GM06990 (cell line): ENCODE measurements at regions not wholly inside any gene's neighbourhood (a gene's known extent, or its start where the extent isn't known, plus 50 kb on each side); places are given as distances from the start of the nearest gene placed in this dataset.

Experiments used
- DNase-seq: peaks from one replicate; pipeline ENCODE4 v3.0.0-alpha.2; 2011; ENCODE audit not compliant: insufficient read length; ENCODE audit errors: extremely low read depth
- H3K27me3 ChIP-seq: replicated peaks from 2 replicates; pipeline ENCODE4 v1.6.0; 2011; ENCODE audit warnings: low read length; ENCODE audit not compliant: control insufficient read depth, insufficient read depth
- H3K36me3 ChIP-seq: 2 replicates; pipeline ENCODE4 v1.5.1; 2011; ENCODE audit warnings: low read length; ENCODE audit not compliant: control insufficient read depth, insufficient read depth
- H3K4me3 ChIP-seq: replicated peaks from 2 replicates; pipeline ENCODE4 v1.5.1; 2011; ENCODE audit warnings: low read depth, mild to moderate bottlenecking, control low read depth, low read length
- TF ChIP-seq, protein P1 (sequence below): IDR thresholded peaks from 2 replicates; pipeline ENCODE4 v1.5.1; 2011; ENCODE audit warnings: low read length, control low read depth, mild to moderate bottlenecking, inconsistent platforms; ENCODE audit not compliant: insufficient read depth, poor library complexity, severe bottlenecking

DNA sequence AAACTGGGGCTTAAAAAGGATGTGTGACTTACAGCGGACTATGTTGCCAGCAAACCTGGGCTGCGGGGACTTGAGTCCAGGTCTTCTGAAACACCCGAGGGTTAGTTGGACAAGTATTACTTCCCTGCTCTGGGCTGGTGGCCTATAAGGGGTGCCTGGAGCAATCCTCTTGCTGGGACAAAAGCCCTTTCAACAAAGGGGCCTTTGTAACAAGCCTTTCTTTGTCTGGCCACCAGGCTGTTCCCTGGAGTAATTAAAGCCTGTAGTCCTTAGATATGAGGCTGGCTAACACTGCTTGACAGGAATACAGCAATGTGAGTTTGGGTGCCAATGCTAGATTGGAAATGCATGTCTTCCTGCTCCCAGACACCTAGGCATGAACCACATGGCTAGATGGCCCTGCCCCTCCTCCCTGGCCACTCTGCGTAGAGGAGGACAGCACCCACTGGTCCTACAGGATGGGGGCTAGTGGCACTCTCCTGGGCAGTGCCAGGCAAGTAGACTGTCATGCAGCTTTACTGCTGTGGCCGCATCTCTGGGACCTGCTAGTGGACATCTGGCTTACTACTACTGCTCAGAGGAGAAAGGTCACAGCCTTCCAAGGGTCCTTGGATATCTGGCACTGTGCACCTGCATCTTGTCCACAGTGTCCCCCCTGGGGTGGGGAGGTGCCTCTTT lies 343.1 kb downstream of the ZSWIM6 start:
- Histone ChIP-seq H3K36me3 (no peaks in the 10 kb centered on the region), H3K27me3 (no peaks in the 10 kb centered on the region; the same call in 1 of the 2 replicates), H3K4me3 (no peak overlapping the region)
- no peak for DNase-seq
- TF ChIP-seq, protein P1, sequence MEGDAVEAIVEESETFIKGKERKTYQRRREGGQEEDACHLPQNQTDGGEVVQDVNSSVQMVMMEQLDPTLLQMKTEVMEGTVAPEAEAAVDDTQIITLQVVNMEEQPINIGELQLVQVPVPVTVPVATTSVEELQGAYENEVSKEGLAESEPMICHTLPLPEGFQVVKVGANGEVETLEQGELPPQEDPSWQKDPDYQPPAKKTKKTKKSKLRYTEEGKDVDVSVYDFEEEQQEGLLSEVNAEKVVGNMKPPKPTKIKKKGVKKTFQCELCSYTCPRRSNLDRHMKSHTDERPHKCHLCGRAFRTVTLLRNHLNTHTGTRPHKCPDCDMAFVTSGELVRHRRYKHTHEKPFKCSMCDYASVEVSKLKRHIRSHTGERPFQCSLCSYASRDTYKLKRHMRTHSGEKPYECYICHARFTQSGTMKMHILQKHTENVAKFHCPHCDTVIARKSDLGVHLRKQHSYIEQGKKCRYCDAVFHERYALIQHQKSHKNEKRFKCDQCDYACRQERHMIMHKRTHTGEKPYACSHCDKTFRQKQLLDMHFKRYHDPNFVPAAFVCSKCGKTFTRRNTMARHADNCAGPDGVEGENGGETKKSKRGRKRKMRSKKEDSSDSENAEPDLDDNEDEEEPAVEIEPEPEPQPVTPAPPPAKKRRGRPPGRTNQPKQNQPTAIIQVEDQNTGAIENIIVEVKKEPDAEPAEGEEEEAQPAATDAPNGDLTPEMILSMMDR = no peak

DNA sequence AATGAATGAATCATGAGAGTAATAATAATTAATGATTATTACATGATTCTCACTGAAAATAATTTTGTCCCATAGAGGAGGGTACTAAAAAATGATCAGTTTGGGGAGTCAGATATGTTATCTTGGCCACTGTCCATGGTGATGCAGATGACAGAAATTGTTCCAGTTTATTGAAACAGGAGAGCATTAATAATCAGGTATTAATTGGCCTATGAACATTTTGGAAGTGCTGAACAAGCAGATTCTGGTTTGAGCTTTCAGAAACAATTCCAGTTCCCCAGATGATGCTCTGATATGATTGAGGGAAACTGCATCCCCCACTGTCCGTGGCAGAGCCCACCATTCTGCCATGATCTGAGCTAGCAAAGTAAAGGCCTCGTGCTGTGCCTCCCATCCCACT lies 345.2 kb downstream of the ZSWIM6 start:
- H3K27me3 ChIP-seq = no peaks in the 10 kb centered on the region; the same call in 1 of the 2 replicates
- H3K4me3 ChIP-seq = no peak overlapping the region
- DNase-seq = no peak
- no peaks in the 10 kb centered on the region for H3K36me3 ChIP-seq
- TF ChIP-seq, protein P1 = no peak

DNA sequence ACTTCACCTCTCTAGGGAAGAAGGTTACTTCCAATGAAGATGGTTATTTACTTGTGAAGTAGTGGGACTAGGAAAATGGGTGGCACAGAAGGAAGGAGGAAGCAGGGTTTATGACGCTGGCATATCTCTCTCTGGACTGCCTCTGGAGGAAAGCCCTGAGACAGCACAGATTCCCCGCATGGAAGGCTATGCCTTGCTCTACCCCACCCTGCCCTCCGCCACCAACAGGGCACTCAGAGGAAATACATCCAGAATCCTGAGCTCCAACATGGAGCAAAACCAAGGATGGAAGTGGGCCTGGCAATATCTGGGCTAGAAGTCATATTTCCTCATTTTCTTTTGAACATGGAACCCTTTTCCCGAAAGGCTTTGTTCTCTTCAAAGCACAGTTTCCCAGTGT lies 346.9 kb downstream of the ZSWIM6 start:
- Histone ChIP-seq H3K36me3 (no peaks in the 10 kb centered on the region), H3K4me3 (no peak overlapping the region), H3K27me3 (no peaks in the 10 kb centered on the region; the same call in 1 of the 2 replicates)
- no peak for DNase-seq
- TF ChIP-seq, protein P1 = no peak

DNA sequence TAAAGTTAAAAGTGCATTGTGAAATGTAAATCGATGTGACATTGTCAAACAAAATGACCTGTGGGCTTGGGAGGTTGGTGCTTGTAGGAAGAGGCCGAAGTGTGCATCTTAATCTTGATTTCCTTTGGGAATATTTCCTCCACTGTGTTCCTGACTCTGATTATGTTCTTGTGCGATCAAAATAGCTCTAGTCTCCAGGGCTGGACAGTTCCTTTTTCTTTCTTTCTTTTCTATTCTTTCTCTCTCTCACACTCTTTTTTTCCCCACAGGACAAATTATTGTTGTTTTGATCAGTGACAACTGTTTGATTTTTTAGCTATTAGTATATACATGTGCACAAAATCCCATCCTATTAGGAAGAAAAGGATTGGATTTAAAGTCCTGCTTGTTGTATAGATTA lies 347.5 kb downstream of the ZSWIM6 start:
- H3K36me3 ChIP-seq = no peaks in the 10 kb centered on the region
- no peak for DNase-seq
- H3K4me3 ChIP-seq = no peak overlapping the region
- no peaks in the 10 kb centered on the region; the same call in 1 of the 2 replicates for H3K27me3 ChIP-seq
- TF ChIP-seq, protein P1 = no peak

DNA sequence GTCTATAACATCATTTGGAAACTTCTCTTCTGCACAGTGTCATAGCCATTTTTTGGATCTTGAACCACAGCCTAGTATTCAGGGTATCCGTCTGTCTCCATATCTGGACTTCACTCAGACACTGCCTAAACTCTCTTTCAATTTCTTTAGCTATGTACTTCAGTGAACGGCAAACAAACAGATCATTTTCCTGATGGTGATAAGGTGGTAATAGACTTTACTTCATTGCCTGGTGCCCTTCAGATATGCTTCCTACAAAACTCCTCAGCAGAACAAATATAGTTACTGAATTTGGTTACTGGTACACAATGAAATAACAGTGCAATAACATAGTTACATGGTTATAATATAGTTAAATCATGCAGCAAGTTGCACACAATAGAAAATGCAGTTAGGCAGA lies 348.2 kb downstream of the ZSWIM6 start:
- Histone ChIP-seq H3K36me3 (no peaks in the 10 kb centered on the region), H3K27me3 (no peaks in the 10 kb centered on the region; the same call in 1 of the 2 replicates), H3K4me3 (no peak overlapping the region)
- no peak for DNase-seq
- TF ChIP-seq, protein P1 = no peak
